ENCODE measurements at regions not wholly inside any gene's neighbourhood (a gene's known extent, or its start where the extent isn't known, plus 50 kb on each side); places are given as distances from the start of the nearest gene placed in this dataset.

- no peak overlapping the region for H3K4me3 ChIP-seq
- no peak overlapping the region for H3K27ac ChIP-seq
- no peaks in the 10 kb centered on the region for H3K36me3 ChIP-seq
- TF ChIP-seq POLR2A (IDR thresholded peaks at IDR 0.05) = no peak
- H3K27me3 ChIP-seq = no peaks in the 10 kb centered on the region
- no peaks in the 10 kb centered on the region for H3K4me1 ChIP-seq
- peaks cover 0 to 6% (median 0%) of the 10 kb centered on the region in 3 donors for H3K9me3 ChIP-seq
- intact Hi-C loops (cut with DNase I) = no loop called here
- DNase-seq = no peak
- 71 to 82% methylated on average over 2 of the region's 2 CpGs for WGBS, 2 donors
Observed at GRCh38 chr11:109236188-109236587, 185.8 kb upstream of the C11orf87 start.

GRCh38 chr11:109236696-109237095 lies 185.3 kb upstream of the C11orf87 start:
- TF ChIP-seq CTCF (IDR thresholded peaks at IDR 0.05) (no peak), POLR2A (IDR thresholded peaks at IDR 0.05) (no peak)
- 20 to 72% methylated on average over 1 of the region's 1 CpG for WGBS, 2 donors
- intact Hi-C loops (cut with DNase I) = no loop called here
- Histone ChIP-seq H3K9me3 (peaks cover 0 to 6% (median 0%) of the 10 kb centered on the region in 3 donors), H3K4me3 (no peak overlapping the region), H3K27ac (no peak overlapping the region), H3K4me1 (peaks cover 0 to 4% (median 0%) of the 10 kb centered on the region in 3 donors), H3K27me3 (no peaks in the 10 kb centered on the region), H3K36me3 (no peaks in the 10 kb centered on the region)
- DNase-seq = no peak

GRCh38 chr11:109237636-109238035 lies 184.4 kb upstream of the C11orf87 start:
- Histone ChIP-seq H3K27ac (no peak overlapping the region), H3K4me3 (no peak overlapping the region), H3K4me1 (peaks cover 0 to 13% (median 0%) of the 10 kb centered on the region in 3 donors), H3K9me3 (peaks cover 0 to 6% (median 0%) of the 10 kb centered on the region in 3 donors), H3K27me3 (no peaks in the 10 kb centered on the region), H3K36me3 (no peaks in the 10 kb centered on the region)
- intact Hi-C loops (cut with DNase I) = no loop called here
- no peak for DNase-seq
- TF ChIP-seq CTCF (IDR thresholded peaks at IDR 0.05) = no peak
- TF ChIP-seq POLR2A (IDR thresholded peaks at IDR 0.05) = no peak

GRCh38 chr11:109241988-109242536 lies 179.9 kb upstream of the C11orf87 start:
- no peak for DNase-seq
- Histone ChIP-seq H3K27ac (peak overlapping the region in 2 of 4 donors; percentile 12 to 45), H3K4me3 (no peak overlapping the region), H3K27me3 (no peaks in the 10 kb centered on the region), H3K4me1 (peaks cover 0 to 13% (median 0%) of the 10 kb centered on the region in 3 donors), H3K36me3 (no peaks in the 10 kb centered on the region), H3K9me3 (peaks cover 0 to 6% (median 0%) of the 10 kb centered on the region in 3 donors)
- intact Hi-C loops (cut with DNase I) = no loop called here
- no peak for TF ChIP-seq CTCF (IDR thresholded peaks at IDR 0.05)
- TF ChIP-seq POLR2A (IDR thresholded peaks at IDR 0.05) = no peak
- WGBS, 2 donors = 31 to 35% methylated on average over 3 of the region's 3 CpGs

- no peak overlapping the region for H3K27ac ChIP-seq
- 64 to 73% methylated on average over 5 of the region's 5 CpGs for WGBS, 2 donors
- H3K4me1 ChIP-seq = peaks cover 0 to 12% (median 0%) of the 10 kb centered on the region in 3 donors
- intact Hi-C loops (cut with DNase I) = no loop called here
- no peak for DNase-seq
- no peaks in the 10 kb centered on the region for H3K36me3 ChIP-seq
- H3K9me3 ChIP-seq = no peaks in the 10 kb centered on the region
- TF ChIP-seq CTCF (IDR thresholded peaks at IDR 0.05) (no peak), POLR2A (IDR thresholded peaks at IDR 0.05) (no peak)
- H3K27me3 ChIP-seq = no peaks in the 10 kb centered on the region
- no peak overlapping the region for H3K4me3 ChIP-seq
Observed at GRCh38 chr11:109247071-109247470, 174.9 kb upstream of the C11orf87 start.

GRCh38 chr11:109249597-109249996 lies 172.4 kb upstream of the C11orf87 start:
- intact Hi-C loops (cut with DNase I) = no loop called here
- Histone ChIP-seq H3K27ac (no peak overlapping the region), H3K36me3 (no peaks in the 10 kb centered on the region), H3K4me1 (peaks cover 0 to 6% (median 0%) of the 10 kb centered on the region in 3 donors), H3K9me3 (no peaks in the 10 kb centered on the region), H3K4me3 (no peak overlapping the region), H3K27me3 (no peaks in the 10 kb centered on the region)
- DNase-seq = no peak
- WGBS, 2 donors = 17 to 29% methylated on average over 3 of the region's 3 CpGs
- TF ChIP-seq POLR2A (IDR thresholded peaks at IDR 0.05) = no peak
- no peak for TF ChIP-seq CTCF (IDR thresholded peaks at IDR 0.05)

Data from esophagus squamous epithelium (tissue), 5 donors.